ENCODE measurements at regions not wholly inside any gene's neighbourhood (a gene's known extent, or its start where the extent isn't known, plus 50 kb on each side); places are given as distances from the start of the nearest gene placed in this dataset.
"Not testable (repeated sequence)": the region's sequence is repeated elsewhere in the genome, so short reads cannot be mapped to it uniquely, and the experiment has no call there.

DNA sequence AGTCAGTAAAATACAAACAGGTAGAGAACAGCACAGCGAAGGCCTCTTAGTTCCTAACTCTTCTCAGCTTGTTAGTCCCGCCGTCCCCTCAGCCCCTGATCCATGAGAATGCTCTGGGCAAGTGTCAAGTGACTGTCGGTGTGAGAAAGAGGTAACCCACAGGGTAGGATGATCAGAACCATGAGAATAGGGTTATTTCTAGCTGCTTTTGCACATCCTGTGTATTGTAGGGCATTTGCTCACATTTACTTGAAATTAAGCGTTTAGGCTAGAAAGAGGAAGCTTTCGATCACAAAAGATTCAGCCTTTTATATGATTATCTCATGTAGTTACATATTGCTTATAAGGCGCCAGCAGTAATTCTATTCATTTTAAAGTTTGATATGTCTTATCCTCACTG lies 103.0 kb upstream of the PDE10A start:
- Histone ChIP-seq H3K36me3 (no peaks in the 10 kb centered on the region), H3K4me3 (no peak overlapping the region), H3K9ac (no peak overlapping the region), H4K20me1 (ENCODE audit: low read depth) (no peaks in the 10 kb centered on the region), H3K79me2 (ENCODE audit: low read depth) (no peaks in the 10 kb centered on the region), H3K4me2 (no peak overlapping the region), H2AFZ (replicated peaks) (peak overlapping the region; percentile 1), H3K9me3 (ENCODE audit: low read depth) (no peaks in the 10 kb centered on the region), H3K27ac (no peak overlapping the region), H3K27me3 (no peaks in the 10 kb centered on the region), H3F3A (ENCODE audit: low read depth) (no peaks in the 10 kb centered on the region), H3K4me1 (no peaks in the 10 kb centered on the region)
- no peak for DNase-seq (ENCODE audit: low spot score)
- peaks cover 15% of the 10 kb centered on the region for H3K4me1 Mint-ChIP-seq
- H3K36me3 Mint-ChIP-seq: no peaks in the 10 kb centered on the region
- peaks cover 2% of the 10 kb centered on the region for H3K27me3 Mint-ChIP-seq (ENCODE audit: insufficient read depth, low read depth)
- peak overlapping the region; percentile 35 for H3K27ac Mint-ChIP-seq
- peaks cover 7% of the 10 kb centered on the region for H3K9me3 Mint-ChIP-seq
- no peak overlapping the region for H3K4me3 Mint-ChIP-seq
- TF ChIP-seq EZH2phosphoT487 (IDR thresholded peaks at IDR 0.05) (no peak), EZH2 (IDR thresholded peaks at IDR 0.05) (no peak), CTCF (IDR thresholded peaks at IDR 0.05) (no peak)

DNA sequence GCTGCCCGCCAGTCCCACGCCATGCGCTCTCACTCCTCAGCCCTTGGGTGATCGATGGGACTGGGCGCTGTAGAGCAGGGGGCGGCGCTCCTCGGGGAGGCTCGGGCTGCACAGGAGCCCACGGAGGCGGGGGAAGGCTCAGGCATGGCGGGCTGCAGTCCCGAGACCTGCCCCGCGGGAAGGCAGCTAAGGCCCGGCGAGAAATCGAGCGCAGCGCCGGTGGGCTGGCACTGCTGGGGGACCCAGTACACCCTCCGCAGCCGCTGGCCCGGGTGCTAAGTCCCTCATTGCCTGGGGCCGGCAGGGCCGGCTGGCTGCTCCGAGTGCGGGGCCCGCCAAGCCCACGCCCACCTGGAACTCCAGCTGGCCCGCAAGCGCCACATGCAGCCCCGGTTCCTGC lies 102.2 kb upstream of the PDE10A start:
- not testable (repeated sequence) for H3K27ac Mint-ChIP-seq; H3K27ac ChIP-seq; H3K4me2 ChIP-seq; DNase-seq (ENCODE audit: low spot score); H3K27me3 Mint-ChIP-seq (ENCODE audit: insufficient read depth, low read depth); H3K4me1 ChIP-seq; H3K27me3 ChIP-seq; H3F3A ChIP-seq (ENCODE audit: low read depth); H3K9me3 Mint-ChIP-seq; H3K9ac ChIP-seq; H2AFZ ChIP-seq (replicated peaks); H3K36me3 ChIP-seq; H4K20me1 ChIP-seq (ENCODE audit: low read depth); H3K79me2 ChIP-seq (ENCODE audit: low read depth); H3K4me3 ChIP-seq; H3K4me3 Mint-ChIP-seq; H3K36me3 Mint-ChIP-seq; H3K9me3 ChIP-seq (ENCODE audit: low read depth)
- H3K4me1 Mint-ChIP-seq: peaks cover 12% of the 10 kb centered on the region

- Mint-ChIP-seq H3K9me3 (peaks cover 7% of the 10 kb centered on the region), H3K4me3 (no peak overlapping the region), H3K36me3 (no peaks in the 10 kb centered on the region), H3K27me3 (ENCODE audit: insufficient read depth, low read depth) (peaks cover 2% of the 10 kb centered on the region), H3K27ac (no peak overlapping the region), H3K4me1 (peaks cover 12% of the 10 kb centered on the region)
- no peaks in the 10 kb centered on the region for H3K79me2 ChIP-seq (ENCODE audit: low read depth)
- DNase-seq (ENCODE audit: low spot score): no peak
- H2AFZ ChIP-seq (replicated peaks): no peak overlapping the region
- H3K4me1 ChIP-seq: no peaks in the 10 kb centered on the region
- no peaks in the 10 kb centered on the region for H3K9me3 ChIP-seq (ENCODE audit: low read depth)
- H3K4me2 ChIP-seq: no peak overlapping the region
- no peak overlapping the region for H3K9ac ChIP-seq
- no peaks in the 10 kb centered on the region for H3F3A ChIP-seq (ENCODE audit: low read depth)
- no peaks in the 10 kb centered on the region for H3K36me3 ChIP-seq
- H4K20me1 ChIP-seq (ENCODE audit: low read depth): no peaks in the 10 kb centered on the region
- TF ChIP-seq EZH2 (IDR thresholded peaks at IDR 0.05) (no peak), EZH2phosphoT487 (IDR thresholded peaks at IDR 0.05) (no peak), CTCF (IDR thresholded peaks at IDR 0.05) (no peak)
- H3K27ac ChIP-seq: no peak overlapping the region
- H3K4me3 ChIP-seq: no peak overlapping the region
- H3K27me3 ChIP-seq: no peaks in the 10 kb centered on the region
Measured at GRCh38 chr6:165762876-165763275, 99.8 kb upstream of the PDE10A start.

GRCh38 chr6:165762125-165762524 lies 99.1 kb upstream of the PDE10A start:
- H3K36me3 ChIP-seq: no peaks in the 10 kb centered on the region
- H3K4me3 ChIP-seq: no peak overlapping the region
- Mint-ChIP-seq H3K9me3 (peaks cover 7% of the 10 kb centered on the region), H3K4me3 (no peak overlapping the region), H3K27me3 (ENCODE audit: insufficient read depth, low read depth) (peaks cover 2% of the 10 kb centered on the region), H3K4me1 (peaks cover 9% of the 10 kb centered on the region), H3K36me3 (no peaks in the 10 kb centered on the region), H3K27ac (no peak overlapping the region)
- no peaks in the 10 kb centered on the region for H3K79me2 ChIP-seq (ENCODE audit: low read depth)
- no peaks in the 10 kb centered on the region for H3F3A ChIP-seq (ENCODE audit: low read depth)
- no peak overlapping the region for H2AFZ ChIP-seq (replicated peaks)
- no peaks in the 10 kb centered on the region for H3K4me1 ChIP-seq
- no peak overlapping the region for H3K4me2 ChIP-seq
- no peaks in the 10 kb centered on the region for H3K9me3 ChIP-seq (ENCODE audit: low read depth)
- no peak overlapping the region for H3K27ac ChIP-seq
- no peaks in the 10 kb centered on the region for H4K20me1 ChIP-seq (ENCODE audit: low read depth)
- no peak for DNase-seq (ENCODE audit: low spot score)
- H3K27me3 ChIP-seq: no peaks in the 10 kb centered on the region
- no peak overlapping the region for H3K9ac ChIP-seq
- no peak for TF ChIP-seq CTCF (IDR thresholded peaks at IDR 0.05)
- no peak for TF ChIP-seq EZH2phosphoT487 (IDR thresholded peaks at IDR 0.05)
- TF ChIP-seq EZH2 (IDR thresholded peaks at IDR 0.05): no peak
